Neural cell (in vitro differentiated cells): ENCODE measurements at regions not wholly inside any gene's neighbourhood (a gene's known extent, or its start where the extent isn't known, plus 50 kb on each side); places are given as distances from the start of the nearest gene placed in this dataset.

ENCODE experiments used
- H2AFZ ChIP-seq: fragments of 200-600, 300-800 bp; sonication (generic), shearing (Covaris generic); 2 replicates; pipeline ENCODE4 v1.6.0; 2014; ENCODE audit warnings: low read depth, mild to moderate bottlenecking, antibody characterized with exemption, low read length, moderate library complexity
- H3F3A ChIP-seq: fragments of 200-600 bp; shearing (Covaris generic); 2 replicates; pipeline ENCODE4 v1.6.1; 2016; ENCODE audit warnings: mild to moderate bottlenecking, moderate library complexity, mixed read lengths, antibody characterized with exemption, low read length; ENCODE audit not compliant: insufficient read depth, poor library complexity, severe bottlenecking
- H3K27ac ChIP-seq: fragments of 200-600, 300-800 bp; sonication (generic), shearing (Covaris generic); 2 replicates; pipeline ENCODE4 v1.5.1; 2014; ENCODE audit warnings: mild to moderate bottlenecking, low read length, moderate library complexity
- H3K27me3 ChIP-seq: fragments of 300-800, 200-600 bp; sonication (generic), shearing (Covaris generic); 2 replicates; pipeline ENCODE4 v1.6.0; 2014; ENCODE audit warnings: mild to moderate bottlenecking, low read depth, low read length, moderate library complexity; ENCODE audit not compliant: insufficient read depth
- H3K36me3 ChIP-seq: fragments of 300-800, 200-600 bp; sonication (generic), shearing (Covaris generic); 2 replicates; pipeline ENCODE4 v1.5.1; 2014; ENCODE audit warnings: mild to moderate bottlenecking, antibody characterized with exemption, low read length, moderate library complexity; ENCODE audit not compliant: insufficient read depth
- H3K4me2 ChIP-seq: fragments of 300-800, 200-600 bp; sonication (generic), shearing (Covaris generic); 2 replicates; pipeline ENCODE4 v1.6.0; 2014; ENCODE audit warnings: mild to moderate bottlenecking, low read length
- H3K4me3 ChIP-seq: fragments of 300-800, 200-600 bp; sonication (generic), shearing (Covaris generic); 2 replicates; pipeline ENCODE4 v1.5.1; 2014; ENCODE audit warnings: mild to moderate bottlenecking, low read length, moderate library complexity
- H3K79me2 ChIP-seq: fragments of 200-600 bp; shearing (Covaris generic); replicated peaks from 2 replicates; pipeline ENCODE4 v1.6.0; 2014; ENCODE audit warnings: mild to moderate bottlenecking, low read length, moderate library complexity; ENCODE audit not compliant: insufficient read depth
- H3K9ac ChIP-seq: fragments of 300-800, 200-600 bp; sonication (generic), shearing (Covaris generic); 2 replicates; pipeline ENCODE4 v1.6.1; 2016; ENCODE audit warnings: mild to moderate bottlenecking, low read length, mixed read lengths
- H3K9me2 ChIP-seq: fragments of 200-600 bp; shearing (Covaris generic); 2 replicates; pipeline ENCODE4 v1.6.1; 2016; ENCODE audit warnings: mild to moderate bottlenecking, low read length, mixed read lengths; ENCODE audit not compliant: insufficient read depth
- H3K9me3 ChIP-seq: fragments of 200-600, 300-800 bp; sonication (generic), shearing (Covaris generic); 2 replicates; pipeline ENCODE4 v1.6.1; 2016; ENCODE audit warnings: mild to moderate bottlenecking, mixed run types, low read length, moderate library complexity, mixed read lengths
- H4K20me1 ChIP-seq: fragments of 200-600 bp; shearing (Covaris generic); 2 replicates; pipeline ENCODE4 v1.6.1; 2016; ENCODE audit warnings: mild to moderate bottlenecking, mixed run types; ENCODE audit not compliant: insufficient read depth
- EP300 ChIP-seq: fragments of 450-650 bp; conservative IDR thresholded peaks from 2 replicates; pipeline ENCODE4 v1.6.1; 2014; ENCODE audit warnings: antibody characterized with exemption, mild to moderate bottlenecking, moderate library complexity; ENCODE audit not compliant: poor library complexity, severe bottlenecking
- EZH2 ChIP-seq: fragments of 200-600, 300-800 bp; shearing (Covaris generic), sonication (generic); IDR thresholded peaks from 2 replicates; pipeline ENCODE4 v1.6.1; 2014; ENCODE audit warnings: antibody characterized with exemption, low read length, borderline replicate concordance, mild to moderate bottlenecking; ENCODE audit not compliant: insufficient read depth, poor library complexity, severe bottlenecking
- MXI1 ChIP-seq: fragments of 450-650 bp; conservative IDR thresholded peaks from 2 replicates; pipeline ENCODE4 v1.6.1; 2014; ENCODE audit warnings: antibody characterized with exemption, mild to moderate bottlenecking; ENCODE audit not compliant: poor library complexity, severe bottlenecking
- POLR2AphosphoS5 ChIP-seq: IDR thresholded peaks from 2 replicates; pipeline ENCODE4 v1.6.1; 2012
- RAD21 ChIP-seq: fragments of 450-650 bp; conservative IDR thresholded peaks from 2 replicates; pipeline ENCODE4 v1.6.1; 2014; ENCODE audit warnings: antibody characterized with exemption, mild to moderate bottlenecking, moderate library complexity
- SMC3 ChIP-seq: fragments of 450-650 bp; conservative IDR thresholded peaks from 2 replicates; pipeline ENCODE4 v1.6.1; 2014; ENCODE audit warnings: antibody characterized with exemption, mild to moderate bottlenecking, moderate library complexity; ENCODE audit not compliant: poor library complexity
- TAF1 ChIP-seq: IDR thresholded peaks from 2 replicates; pipeline ENCODE4 v1.6.1; 2012; ENCODE audit warnings: low read depth
- TF ChIP-seq, protein P1 (sequence below): fragments of 450-650 bp; IDR thresholded peaks from 2 replicates; pipeline ENCODE4 v1.5.1; 2014; ENCODE audit warnings: antibody characterized with exemption, mild to moderate bottlenecking, moderate library complexity; ENCODE audit not compliant: poor library complexity, severe bottlenecking
- TF ChIP-seq, protein P2 (sequence below): IDR thresholded peaks from 2 replicates; pipeline ENCODE4 v1.6.1; 2012; ENCODE audit warnings: borderline replicate concordance

DNA sequence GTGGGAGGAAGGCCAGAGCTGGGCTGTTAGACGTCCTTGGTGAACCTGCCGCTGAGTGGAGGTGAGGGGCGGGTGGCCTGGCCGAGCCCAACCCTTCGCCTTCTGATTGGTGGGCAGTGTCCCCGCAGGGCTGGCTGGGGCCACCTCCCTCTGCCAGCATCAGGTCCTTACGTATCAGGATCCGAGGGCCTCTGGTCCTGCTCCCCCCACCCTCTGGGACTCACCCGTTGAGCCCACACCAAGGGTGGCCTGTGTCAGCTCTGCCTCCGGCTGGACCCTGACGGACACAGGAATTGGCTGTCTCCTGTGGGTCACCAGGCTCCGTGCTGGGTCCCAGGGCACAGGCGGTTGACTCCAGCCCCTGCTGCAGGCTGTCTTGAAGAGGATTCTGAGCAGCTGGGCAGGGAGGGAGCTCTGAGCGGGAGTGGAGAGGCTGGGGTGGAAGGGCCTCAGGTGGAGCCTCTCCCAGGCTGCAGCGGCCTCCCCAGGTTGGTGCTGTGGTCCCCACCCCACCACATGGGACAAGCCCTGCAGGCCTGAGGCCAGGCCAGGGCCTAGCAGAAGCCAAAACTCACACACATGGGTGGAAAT lies 58.4 kb upstream of the NKX1-1 start:
- peaks cover 4% of the 10 kb centered on the region for H3K9me3 ChIP-seq
- H3K27ac ChIP-seq: no peak overlapping the region
- H2AFZ ChIP-seq: no peak overlapping the region
- no peaks in the 10 kb centered on the region for H4K20me1 ChIP-seq
- no peaks in the 10 kb centered on the region for H3K36me3 ChIP-seq
- no peaks in the 10 kb centered on the region for H3K9me2 ChIP-seq
- H3F3A ChIP-seq: no peaks in the 10 kb centered on the region
- H3K9ac ChIP-seq: no peak overlapping the region
- no peak for TF ChIP-seq SMC3
- TF ChIP-seq EZH2: no peak
- TF ChIP-seq, protein P1, sequence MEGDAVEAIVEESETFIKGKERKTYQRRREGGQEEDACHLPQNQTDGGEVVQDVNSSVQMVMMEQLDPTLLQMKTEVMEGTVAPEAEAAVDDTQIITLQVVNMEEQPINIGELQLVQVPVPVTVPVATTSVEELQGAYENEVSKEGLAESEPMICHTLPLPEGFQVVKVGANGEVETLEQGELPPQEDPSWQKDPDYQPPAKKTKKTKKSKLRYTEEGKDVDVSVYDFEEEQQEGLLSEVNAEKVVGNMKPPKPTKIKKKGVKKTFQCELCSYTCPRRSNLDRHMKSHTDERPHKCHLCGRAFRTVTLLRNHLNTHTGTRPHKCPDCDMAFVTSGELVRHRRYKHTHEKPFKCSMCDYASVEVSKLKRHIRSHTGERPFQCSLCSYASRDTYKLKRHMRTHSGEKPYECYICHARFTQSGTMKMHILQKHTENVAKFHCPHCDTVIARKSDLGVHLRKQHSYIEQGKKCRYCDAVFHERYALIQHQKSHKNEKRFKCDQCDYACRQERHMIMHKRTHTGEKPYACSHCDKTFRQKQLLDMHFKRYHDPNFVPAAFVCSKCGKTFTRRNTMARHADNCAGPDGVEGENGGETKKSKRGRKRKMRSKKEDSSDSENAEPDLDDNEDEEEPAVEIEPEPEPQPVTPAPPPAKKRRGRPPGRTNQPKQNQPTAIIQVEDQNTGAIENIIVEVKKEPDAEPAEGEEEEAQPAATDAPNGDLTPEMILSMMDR: no peak
- TF ChIP-seq EP300: no peak
- no peak for TF ChIP-seq TAF1
- H3K4me2 ChIP-seq: no peak overlapping the region
- H3K27me3 ChIP-seq: no peaks in the 10 kb centered on the region
- H3K79me2 ChIP-seq: no peaks in the 10 kb centered on the region
- no peak overlapping the region for H3K4me3 ChIP-seq

DNA sequence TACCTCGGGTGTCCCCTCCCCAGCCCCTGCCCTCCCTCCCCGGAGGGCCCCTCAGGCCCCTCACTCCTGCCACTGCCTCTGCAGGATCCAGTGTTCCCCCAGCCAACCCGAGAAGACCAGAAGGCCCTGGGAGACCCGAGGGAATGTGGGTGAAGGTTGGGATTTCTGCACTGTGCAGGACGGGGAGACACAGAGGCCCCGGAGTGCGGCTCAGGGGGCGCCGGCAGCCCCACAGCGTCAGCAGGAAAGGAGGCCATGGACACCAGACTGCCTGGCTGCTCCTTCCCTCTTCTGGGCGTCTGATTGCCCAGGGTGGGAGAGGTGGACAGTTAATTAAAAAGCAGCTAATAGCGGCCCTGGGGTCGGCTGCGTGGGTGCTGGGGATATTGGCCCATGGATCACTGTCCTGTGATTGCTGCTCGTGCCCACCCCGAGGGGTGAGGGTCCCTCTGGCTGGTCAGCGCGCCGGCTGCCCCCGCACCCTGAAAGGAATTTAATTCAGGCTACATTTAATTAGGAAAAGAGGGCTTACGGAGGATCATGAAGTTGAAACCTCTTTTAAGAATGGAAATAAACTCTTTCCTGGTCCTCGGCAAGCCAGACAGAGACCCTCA lies 57.8 kb upstream of the NKX1-1 start:
- Histone ChIP-seq H4K20me1 (no peaks in the 10 kb centered on the region), H3K36me3 (no peaks in the 10 kb centered on the region), H3K9me2 (no peaks in the 10 kb centered on the region), H3K4me3 (no peak overlapping the region), H3K9ac (no peak overlapping the region), H2AFZ (no peak overlapping the region), H3K9me3 (peaks cover 4% of the 10 kb centered on the region), H3K79me2 (no peaks in the 10 kb centered on the region), H3K27ac (no peak overlapping the region), H3K27me3 (no peaks in the 10 kb centered on the region), H3F3A (no peaks in the 10 kb centered on the region), H3K4me2 (no peak overlapping the region)
- TF ChIP-seq MXI1 (no peak), SMC3 (no peak), EZH2 (no peak), RAD21 (no peak), POLR2AphosphoS5 (no peak), TAF1 (no peak), EP300 (no peak)
- TF ChIP-seq, protein P2, sequence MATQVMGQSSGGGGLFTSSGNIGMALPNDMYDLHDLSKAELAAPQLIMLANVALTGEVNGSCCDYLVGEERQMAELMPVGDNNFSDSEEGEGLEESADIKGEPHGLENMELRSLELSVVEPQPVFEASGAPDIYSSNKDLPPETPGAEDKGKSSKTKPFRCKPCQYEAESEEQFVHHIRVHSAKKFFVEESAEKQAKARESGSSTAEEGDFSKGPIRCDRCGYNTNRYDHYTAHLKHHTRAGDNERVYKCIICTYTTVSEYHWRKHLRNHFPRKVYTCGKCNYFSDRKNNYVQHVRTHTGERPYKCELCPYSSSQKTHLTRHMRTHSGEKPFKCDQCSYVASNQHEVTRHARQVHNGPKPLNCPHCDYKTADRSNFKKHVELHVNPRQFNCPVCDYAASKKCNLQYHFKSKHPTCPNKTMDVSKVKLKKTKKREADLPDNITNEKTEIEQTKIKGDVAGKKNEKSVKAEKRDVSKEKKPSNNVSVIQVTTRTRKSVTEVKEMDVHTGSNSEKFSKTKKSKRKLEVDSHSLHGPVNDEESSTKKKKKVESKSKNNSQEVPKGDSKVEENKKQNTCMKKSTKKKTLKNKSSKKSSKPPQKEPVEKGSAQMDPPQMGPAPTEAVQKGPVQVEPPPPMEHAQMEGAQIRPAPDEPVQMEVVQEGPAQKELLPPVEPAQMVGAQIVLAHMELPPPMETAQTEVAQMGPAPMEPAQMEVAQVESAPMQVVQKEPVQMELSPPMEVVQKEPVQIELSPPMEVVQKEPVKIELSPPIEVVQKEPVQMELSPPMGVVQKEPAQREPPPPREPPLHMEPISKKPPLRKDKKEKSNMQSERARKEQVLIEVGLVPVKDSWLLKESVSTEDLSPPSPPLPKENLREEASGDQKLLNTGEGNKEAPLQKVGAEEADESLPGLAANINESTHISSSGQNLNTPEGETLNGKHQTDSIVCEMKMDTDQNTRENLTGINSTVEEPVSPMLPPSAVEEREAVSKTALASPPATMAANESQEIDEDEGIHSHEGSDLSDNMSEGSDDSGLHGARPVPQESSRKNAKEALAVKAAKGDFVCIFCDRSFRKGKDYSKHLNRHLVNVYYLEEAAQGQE: no peak
- TF ChIP-seq, protein P1: no peak
